NCI-H524 (cell line): ENCODE measurements at regions not wholly inside any gene's neighbourhood (a gene's known extent, or its start where the extent isn't known, plus 50 kb on each side); places are given as distances from the start of the nearest gene placed in this dataset.
"Not testable (repeated sequence)": the region's sequence is repeated elsewhere in the genome, so short reads cannot be mapped to it uniquely, and the experiment has no call there.

Source experiments
- DNase-seq, 2 experiments: peaks; one replicate each; lab custom pipeline; 2025; lab: John Stamatoyannopoulos, UW

DNA sequence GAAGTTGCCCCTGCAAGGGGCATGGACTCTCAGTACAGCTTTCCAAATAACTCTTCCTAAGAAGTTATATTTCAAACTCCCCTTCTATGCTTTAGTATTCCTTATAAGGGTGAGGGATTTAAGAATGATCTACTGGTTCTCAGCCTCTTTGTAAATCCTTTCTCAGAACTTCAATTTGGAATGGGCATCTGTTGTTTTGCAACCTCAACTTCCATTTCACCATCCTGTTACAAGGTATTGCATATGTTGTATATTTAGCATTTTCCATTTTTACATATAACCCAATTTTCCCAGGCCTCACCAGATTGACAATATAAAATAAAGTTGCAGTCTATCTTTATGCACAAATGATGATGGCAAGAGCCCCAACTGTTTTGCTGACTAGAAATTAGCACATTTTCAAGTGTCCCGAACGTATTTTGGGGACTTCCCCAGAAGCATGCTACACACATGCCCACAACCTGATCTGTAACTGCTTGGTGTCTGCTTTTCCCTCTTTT, 154.9 kb upstream of the CARMIL1 start:
- no peak for DNase-seq

GRCh38 chr6:25125736-25126135, 153.4 kb upstream of the CARMIL1 start:
- no peak for DNase-seq

- DNase-seq: no peak
These were observed 151.9 kb upstream of the CARMIL1 start for GRCh38 chr6:25127076-25127837.

- no peak for DNase-seq
These were observed 148.7 kb upstream of the CARMIL1 start for GRCh38 chr6:25130518-25130917.

GRCh38 chr6:25132934-25133333, 146.2 kb upstream of the CARMIL1 start:
- no peak for DNase-seq

- no peak for DNase-seq
These were observed 145.6 kb upstream of the CARMIL1 start for GRCh38 chr6:25133568-25133967.

GRCh38 chr6:25136854-25137253, 142.3 kb upstream of the CARMIL1 start:
- DNase-seq: no peak

GRCh38 chr6:25137480-25137879, 141.7 kb upstream of the CARMIL1 start:
- DNase-seq: no peak

DNA sequence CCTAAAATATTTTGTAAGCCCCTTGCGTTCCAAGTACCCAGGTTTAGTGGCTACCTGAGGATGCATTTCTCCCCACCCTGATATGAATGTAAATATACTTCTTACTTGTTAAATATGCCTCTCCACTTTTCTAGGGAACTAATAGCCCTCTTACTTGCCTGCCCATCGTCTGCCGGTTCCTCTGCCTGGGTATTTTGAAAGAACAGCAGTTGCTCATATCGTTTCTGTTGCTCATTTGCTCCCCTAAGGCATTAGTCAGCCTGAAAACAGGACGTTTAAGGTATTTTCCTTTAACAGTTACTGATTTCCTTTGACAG, 141.3 kb upstream of the CARMIL1 start:
- DNase-seq: no peak

DNA sequence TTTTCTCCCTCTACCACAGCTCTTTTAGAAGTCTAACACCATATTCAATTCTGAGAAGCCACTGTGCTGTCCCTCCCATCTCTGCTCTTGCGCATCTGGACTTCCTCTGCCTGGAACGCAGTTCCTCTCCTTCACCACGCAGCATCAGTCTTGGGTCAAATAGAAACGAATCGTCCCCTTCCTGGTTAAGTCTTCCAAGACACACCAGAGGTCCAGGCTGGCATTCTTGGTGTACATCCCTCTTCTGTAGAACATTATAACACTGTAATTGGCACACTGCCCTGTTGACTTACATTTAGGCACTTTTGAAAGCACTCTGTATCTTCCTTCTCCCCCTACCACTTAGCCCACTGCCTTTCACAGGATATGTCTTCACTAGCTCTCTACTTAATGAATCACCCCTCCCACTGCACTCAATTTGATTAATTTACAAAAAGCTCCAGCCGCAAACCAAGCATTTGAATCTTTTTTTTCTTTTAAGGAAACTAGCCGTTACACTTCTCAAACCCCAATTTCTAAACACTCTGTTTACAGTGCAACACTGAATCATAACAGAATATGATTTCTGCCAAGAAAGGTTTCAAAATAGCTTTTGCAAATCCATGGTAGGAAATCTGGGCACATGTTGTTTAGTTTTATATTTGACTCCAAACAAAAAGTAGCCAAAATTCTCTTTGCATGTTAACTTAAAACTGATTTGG, 140.8 kb upstream of the CARMIL1 start:
- DNase-seq: no peak

GRCh38 chr6:25138934-25139415, 140.2 kb upstream of the CARMIL1 start:
- DNase-seq: no peak

GRCh38 chr6:25139608-25140007, 139.6 kb upstream of the CARMIL1 start:
- not testable (repeated sequence) for DNase-seq

DNA sequence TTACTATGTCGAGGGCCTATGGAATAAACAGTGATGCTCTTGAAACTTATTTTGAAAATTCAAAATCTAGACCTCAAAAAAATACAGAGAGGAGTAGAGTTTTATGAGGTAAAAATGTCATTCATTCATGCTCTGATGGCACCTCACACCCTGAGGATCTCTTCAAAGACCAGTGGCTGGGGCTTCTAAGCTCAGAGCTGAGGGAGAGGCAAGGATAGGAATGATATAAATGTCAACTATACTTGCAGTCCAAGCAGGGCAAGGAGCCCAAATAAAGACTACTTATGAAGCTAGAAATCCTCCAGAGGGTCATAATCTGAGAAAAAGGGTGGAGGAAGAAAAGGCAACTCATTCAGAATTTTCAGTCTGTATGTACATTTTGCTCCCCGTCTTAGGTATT, 136.7 kb upstream of the CARMIL1 start:
- no peak for DNase-seq

DNA sequence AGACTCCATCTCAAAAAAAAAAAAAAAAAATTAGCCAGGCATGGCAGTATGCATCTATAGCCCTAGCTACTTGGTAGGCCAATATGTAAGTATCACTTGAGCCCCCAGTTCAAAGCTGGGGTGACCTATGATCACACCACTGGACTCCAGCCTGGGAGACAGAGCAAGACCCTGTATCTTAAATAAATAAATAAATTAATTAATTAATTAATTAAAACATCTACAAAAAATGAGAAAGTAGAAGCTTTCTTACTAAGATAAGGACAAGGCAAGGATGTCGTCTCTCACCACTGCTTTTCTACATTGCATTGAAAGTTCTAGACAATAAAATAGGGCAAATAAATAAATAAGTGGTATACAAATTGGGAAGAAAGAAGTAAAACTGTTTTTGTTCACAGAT, 134.3 kb upstream of the CARMIL1 start:
- DNase-seq: no peak

GRCh38 chr6:25147223-25147622, 132.0 kb upstream of the CARMIL1 start:
- DNase-seq: no peak

GRCh38 chr6:25150031-25150430, 129.1 kb upstream of the CARMIL1 start:
- no peak for DNase-seq

- DNase-seq: no peak
These were observed 128.3 kb upstream of the CARMIL1 start for GRCh38 chr6:25150863-25151262.

DNA sequence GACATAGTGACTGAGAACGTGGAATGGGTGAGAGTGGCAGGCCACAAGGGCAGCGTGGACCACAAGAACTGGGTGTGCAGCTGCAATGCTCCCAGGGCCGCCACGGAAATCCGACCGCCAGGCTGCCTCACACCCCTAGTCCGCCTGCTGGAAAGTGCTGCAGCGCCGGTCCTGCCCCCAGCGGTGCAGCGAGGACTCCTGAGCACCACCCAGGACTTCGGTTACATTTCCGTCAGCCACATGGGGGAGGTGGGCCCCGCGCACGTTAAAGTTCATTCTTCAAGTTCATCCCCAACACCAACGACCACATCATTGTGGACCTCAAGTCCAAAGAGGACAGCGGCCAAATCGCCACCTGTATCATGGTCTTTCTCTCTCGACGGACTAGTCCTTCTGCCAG, 126.1 kb upstream of the CARMIL1 start:
- no peak for DNase-seq

GRCh38 chr6:25154034-25154596, 125.1 kb upstream of the CARMIL1 start:
- DNase-seq: no peak

DNA sequence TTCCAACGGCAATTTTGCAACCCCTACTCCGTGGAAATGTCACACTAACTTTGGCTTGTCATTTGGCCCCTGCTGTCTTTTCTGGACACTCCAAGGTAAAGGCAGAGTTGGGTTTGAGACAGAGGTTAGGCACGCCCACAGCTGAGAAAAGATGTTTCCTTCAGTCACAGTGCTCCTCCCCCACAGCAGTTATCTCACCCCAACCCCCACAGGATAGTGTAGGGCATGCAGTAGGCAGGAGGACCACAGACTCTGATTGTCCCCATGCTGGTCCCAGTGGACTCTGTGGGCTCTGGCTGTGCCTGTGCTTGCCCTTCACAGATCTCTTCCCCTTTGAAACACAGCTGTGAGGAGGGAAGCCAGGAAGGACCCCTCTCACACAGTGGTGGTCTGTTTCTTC, 124.0 kb upstream of the CARMIL1 start:
- no peak for DNase-seq

DNA sequence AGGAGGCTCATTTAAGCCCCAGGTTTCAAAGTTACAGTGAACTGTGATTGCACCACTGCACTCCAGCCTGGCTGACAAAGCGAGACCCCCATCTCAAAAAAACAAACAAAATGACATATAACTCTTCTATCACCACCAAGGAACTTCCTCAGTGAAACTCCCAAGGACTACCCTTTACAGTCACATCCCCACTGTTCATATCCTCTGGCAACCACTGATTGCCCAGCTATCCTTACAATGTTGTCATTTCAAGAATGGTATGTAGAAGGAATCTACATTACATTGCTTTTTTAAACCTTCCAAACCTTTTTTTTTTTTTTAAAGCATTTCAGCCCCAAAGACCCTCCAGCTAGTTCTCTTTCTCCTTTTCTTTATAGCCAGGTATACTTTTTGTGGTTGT, 123.1 kb upstream of the CARMIL1 start:
- DNase-seq: no peak

DNA sequence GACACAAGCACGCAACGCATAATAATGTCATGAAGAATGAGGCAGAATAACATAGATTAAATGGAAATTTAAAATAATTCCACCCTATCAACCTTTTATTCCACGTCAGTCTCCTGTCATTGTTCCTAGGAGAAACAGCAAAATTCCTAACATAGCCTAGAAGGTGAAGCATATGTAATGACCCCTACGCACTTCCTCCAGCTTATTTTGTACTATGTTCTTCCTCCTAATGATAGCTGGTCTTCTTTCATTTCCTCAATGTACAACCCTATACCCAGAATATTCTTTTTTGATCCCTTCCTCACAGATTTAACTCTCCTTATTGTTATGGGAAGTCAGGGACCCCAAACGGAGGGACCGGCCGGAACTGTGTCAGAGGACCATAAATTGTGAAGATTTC, 122.0 kb upstream of the CARMIL1 start:
- DNase-seq: no peak

DNA sequence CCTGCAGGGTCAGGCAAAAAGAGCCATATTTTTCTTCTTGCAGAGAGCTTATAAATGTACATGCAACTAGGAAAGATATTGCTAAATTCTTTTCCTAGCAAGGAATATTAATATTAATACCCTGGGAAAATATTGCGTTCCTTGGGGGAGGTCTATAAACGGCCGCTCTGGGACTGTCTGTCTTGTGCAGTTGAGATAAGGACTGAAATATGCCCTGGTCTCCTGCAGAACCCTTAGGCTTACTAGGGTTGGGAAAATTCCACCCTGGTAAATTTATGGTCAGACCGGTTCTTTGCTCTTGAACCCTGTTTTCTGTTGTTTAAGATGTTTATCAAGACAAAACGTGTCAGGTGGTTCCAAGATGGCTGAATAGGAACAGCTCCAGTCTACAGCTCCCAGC, 121.3 kb upstream of the CARMIL1 start:
- DNase-seq: no peak
